ENCODE measurements at regions not wholly inside any gene's neighbourhood (a gene's known extent, or its start where the extent isn't known, plus 50 kb on each side); places are given as distances from the start of the nearest gene placed in this dataset.

- Mint-ChIP-seq H3K27me3 (peaks cover 12% of the 10 kb centered on the region), H3K9me3 (no peaks in the 10 kb centered on the region), H3K27ac (no peak overlapping the region), H3K4me1 (ENCODE audit: low read depth) (no peaks in the 10 kb centered on the region), H3K36me3 (ENCODE audit: low read depth) (no peaks in the 10 kb centered on the region), H3K4me3 (no peak overlapping the region)
- DNase-seq: no peak
Observed at GRCh38 chr17:5843366-5844026, 226.7 kb upstream of the WSCD1 start.

GRCh38 chr17:5846001-5846400 lies 224.2 kb upstream of the WSCD1 start:
- Mint-ChIP-seq H3K4me1 (ENCODE audit: low read depth) (no peaks in the 10 kb centered on the region), H3K27ac (no peak overlapping the region), H3K36me3 (ENCODE audit: low read depth) (no peaks in the 10 kb centered on the region), H3K27me3 (peaks cover 13% of the 10 kb centered on the region), H3K4me3 (no peak overlapping the region), H3K9me3 (no peaks in the 10 kb centered on the region)
- DNase-seq: no peak

GRCh38 chr17:5854871-5855554 lies 215.2 kb upstream of the WSCD1 start:
- Mint-ChIP-seq H3K4me1 (ENCODE audit: low read depth) (no peaks in the 10 kb centered on the region), H3K27ac (no peak overlapping the region), H3K36me3 (ENCODE audit: low read depth) (no peaks in the 10 kb centered on the region), H3K4me3 (no peak overlapping the region), H3K9me3 (no peaks in the 10 kb centered on the region), H3K27me3 (peaks cover 6% of the 10 kb centered on the region)
- no peak for DNase-seq

- Mint-ChIP-seq H3K27me3 (peaks cover 14% of the 10 kb centered on the region), H3K9me3 (no peaks in the 10 kb centered on the region), H3K4me1 (ENCODE audit: low read depth) (no peaks in the 10 kb centered on the region), H3K4me3 (no peak overlapping the region), H3K27ac (no peak overlapping the region), H3K36me3 (ENCODE audit: low read depth) (no peaks in the 10 kb centered on the region)
- DNase-seq: no peak
Observed at GRCh38 chr17:5861246-5861645, 208.9 kb upstream of the WSCD1 start.

- no peaks in the 10 kb centered on the region for H3K9me3 Mint-ChIP-seq
- peaks cover 14% of the 10 kb centered on the region for H3K27me3 Mint-ChIP-seq
- no peaks in the 10 kb centered on the region for H3K4me1 Mint-ChIP-seq (ENCODE audit: low read depth)
- no peaks in the 10 kb centered on the region for H3K36me3 Mint-ChIP-seq (ENCODE audit: low read depth)
- DNase-seq: no peak
- no peak overlapping the region for H3K4me3 Mint-ChIP-seq
- no peak overlapping the region for H3K27ac Mint-ChIP-seq
Observed at GRCh38 chr17:5861854-5862253, 208.3 kb upstream of the WSCD1 start.

GRCh38 chr17:5862395-5862794 lies 207.8 kb upstream of the WSCD1 start:
- H3K4me1 Mint-ChIP-seq (ENCODE audit: low read depth): no peaks in the 10 kb centered on the region
- no peaks in the 10 kb centered on the region for H3K9me3 Mint-ChIP-seq
- no peak overlapping the region for H3K27ac Mint-ChIP-seq
- H3K36me3 Mint-ChIP-seq (ENCODE audit: low read depth): no peaks in the 10 kb centered on the region
- H3K27me3 Mint-ChIP-seq: peaks cover 14% of the 10 kb centered on the region
- DNase-seq: no peak
- no peak overlapping the region for H3K4me3 Mint-ChIP-seq

GRCh38 chr17:5864741-5865657 lies 205.2 kb upstream of the WSCD1 start:
- Mint-ChIP-seq H3K4me1 (ENCODE audit: low read depth) (no peaks in the 10 kb centered on the region), H3K27ac (no peak overlapping the region), H3K27me3 (peaks cover 11% of the 10 kb centered on the region), H3K4me3 (no peak overlapping the region), H3K36me3 (ENCODE audit: low read depth) (no peaks in the 10 kb centered on the region), H3K9me3 (no peaks in the 10 kb centered on the region)
- no peak for DNase-seq

- no peaks in the 10 kb centered on the region for H3K4me1 Mint-ChIP-seq (ENCODE audit: low read depth)
Observed at GRCh38 chr17:5866978-5867377, 203.2 kb upstream of the WSCD1 start.

GRCh38 chr17:5869041-5869745 lies 201.0 kb upstream of the WSCD1 start:
- no peak overlapping the region for H3K27ac Mint-ChIP-seq
- DNase-seq: no peak
- peaks cover 14% of the 10 kb centered on the region for H3K27me3 Mint-ChIP-seq
- H3K9me3 Mint-ChIP-seq: no peaks in the 10 kb centered on the region
- no peaks in the 10 kb centered on the region for H3K36me3 Mint-ChIP-seq (ENCODE audit: low read depth)
- H3K4me3 Mint-ChIP-seq: no peak overlapping the region
- no peaks in the 10 kb centered on the region for H3K4me1 Mint-ChIP-seq (ENCODE audit: low read depth)

More at GRCh38 chr17:5866978-5867377, 203.2 kb upstream of the WSCD1 start:
- Mint-ChIP-seq H3K9me3 (no peaks in the 10 kb centered on the region), H3K4me3 (no peak overlapping the region), H3K27me3 (peaks cover 17% of the 10 kb centered on the region), H3K36me3 (ENCODE audit: low read depth) (no peaks in the 10 kb centered on the region), H3K27ac (no peak overlapping the region)
- DNase-seq: no peak

- Mint-ChIP-seq H3K4me1 (ENCODE audit: low read depth) (no peaks in the 10 kb centered on the region), H3K9me3 (no peaks in the 10 kb centered on the region), H3K36me3 (ENCODE audit: low read depth) (no peaks in the 10 kb centered on the region), H3K27ac (no peak overlapping the region), H3K4me3 (no peak overlapping the region), H3K27me3 (peaks cover 14% of the 10 kb centered on the region)
- DNase-seq: no peak
Observed at GRCh38 chr17:5870231-5870953, 199.8 kb upstream of the WSCD1 start.

- DNase-seq: no peak
- Mint-ChIP-seq H3K4me1 (ENCODE audit: low read depth) (no peaks in the 10 kb centered on the region), H3K27ac (no peak overlapping the region), H3K9me3 (no peaks in the 10 kb centered on the region), H3K4me3 (no peak overlapping the region), H3K27me3 (peaks cover 20% of the 10 kb centered on the region), H3K36me3 (ENCODE audit: low read depth) (no peaks in the 10 kb centered on the region)
Observed at GRCh38 chr17:5871666-5872065, 198.5 kb upstream of the WSCD1 start.

- H3K36me3 Mint-ChIP-seq (ENCODE audit: low read depth): no peaks in the 10 kb centered on the region
- no peaks in the 10 kb centered on the region for H3K9me3 Mint-ChIP-seq
- no peak for DNase-seq
- no peak overlapping the region for H3K4me3 Mint-ChIP-seq
- H3K27me3 Mint-ChIP-seq: peaks cover 22% of the 10 kb centered on the region
- no peak overlapping the region for H3K27ac Mint-ChIP-seq
- no peaks in the 10 kb centered on the region for H3K4me1 Mint-ChIP-seq (ENCODE audit: low read depth)
Observed at GRCh38 chr17:5872831-5873230, 197.3 kb upstream of the WSCD1 start.

GRCh38 chr17:5873781-5874180 lies 196.4 kb upstream of the WSCD1 start:
- H3K27me3 Mint-ChIP-seq: peaks cover 28% of the 10 kb centered on the region
- H3K36me3 Mint-ChIP-seq (ENCODE audit: low read depth): no peaks in the 10 kb centered on the region
- DNase-seq: no peak
- H3K4me3 Mint-ChIP-seq: no peak overlapping the region
- no peak overlapping the region for H3K27ac Mint-ChIP-seq
- no peaks in the 10 kb centered on the region for H3K9me3 Mint-ChIP-seq
- H3K4me1 Mint-ChIP-seq (ENCODE audit: low read depth): no peaks in the 10 kb centered on the region

- Mint-ChIP-seq H3K4me3 (no peak overlapping the region), H3K36me3 (ENCODE audit: low read depth) (no peaks in the 10 kb centered on the region), H3K4me1 (ENCODE audit: low read depth) (no peaks in the 10 kb centered on the region), H3K27me3 (peaks cover 31% of the 10 kb centered on the region), H3K9me3 (no peaks in the 10 kb centered on the region), H3K27ac (no peak overlapping the region)
- DNase-seq: no peak
Observed at GRCh38 chr17:5874486-5874885, 195.7 kb upstream of the WSCD1 start.

Data from activated T-cell treated with anti-CD3 and anti-CD28 coated beads, Interleukin-2, amount 50 U/mL, for 24 hours (primary cell).